Stimulated activated CD8-positive, alpha-beta memory T cell treated with anti-CD3 and anti-CD28 coated beads, Interleukin-7, amount 100 ng/mL, for 48 hours (primary cell): ENCODE measurements at regions not wholly inside any gene's neighbourhood (a gene's known extent, or its start where the extent isn't known, plus 50 kb on each side); places are given as distances from the start of the nearest gene placed in this dataset.
"Not testable (repeated sequence)": the region's sequence is repeated elsewhere in the genome, so short reads cannot be mapped to it uniquely, and the experiment has no call there.

Experiments used
- DNase-seq, 2 donors: peaks; one replicate each; pipeline ENCODE4 v3.0.0-alpha.2; 2020; ENCODE audit warnings: low read depth in 1 of 2; ENCODE audit errors: extremely low read depth in 1 of 2

DNA sequence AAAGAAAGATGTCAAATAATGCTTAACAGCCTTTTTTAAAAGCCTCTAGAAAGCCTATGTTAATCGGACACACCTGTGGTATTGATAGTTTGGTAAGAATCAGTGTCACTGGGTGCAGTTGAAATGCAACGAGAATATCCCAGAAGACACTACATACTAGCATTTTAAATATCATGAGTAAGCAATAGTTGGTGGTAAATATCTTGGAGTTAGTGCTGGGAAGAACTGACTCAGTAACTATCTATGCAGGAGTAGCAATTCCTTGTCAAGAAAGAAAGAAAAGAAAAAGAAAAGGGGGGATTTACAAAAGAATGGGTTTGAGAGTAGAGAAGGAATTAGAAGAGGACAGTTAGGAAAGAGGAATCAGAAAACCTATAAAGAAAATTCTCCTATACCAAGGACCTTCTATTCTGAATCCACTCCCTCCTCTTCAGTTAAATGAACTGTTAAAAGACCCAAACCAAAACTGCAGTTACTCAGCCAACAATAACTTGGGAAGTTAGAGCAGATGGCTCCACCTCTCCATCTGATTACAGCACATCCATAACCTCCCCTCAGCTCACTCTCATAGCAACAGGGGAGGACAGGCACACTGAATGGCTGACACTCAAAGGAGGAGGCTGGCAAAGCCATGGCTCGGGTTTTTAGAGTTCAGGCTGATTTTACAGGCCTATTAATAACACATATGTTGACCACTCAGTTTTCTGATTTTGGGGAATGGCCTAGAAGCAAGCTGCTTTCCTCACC is 207.6 kb upstream of the MDFIC2 start:
- DNase-seq: no peak

DNA sequence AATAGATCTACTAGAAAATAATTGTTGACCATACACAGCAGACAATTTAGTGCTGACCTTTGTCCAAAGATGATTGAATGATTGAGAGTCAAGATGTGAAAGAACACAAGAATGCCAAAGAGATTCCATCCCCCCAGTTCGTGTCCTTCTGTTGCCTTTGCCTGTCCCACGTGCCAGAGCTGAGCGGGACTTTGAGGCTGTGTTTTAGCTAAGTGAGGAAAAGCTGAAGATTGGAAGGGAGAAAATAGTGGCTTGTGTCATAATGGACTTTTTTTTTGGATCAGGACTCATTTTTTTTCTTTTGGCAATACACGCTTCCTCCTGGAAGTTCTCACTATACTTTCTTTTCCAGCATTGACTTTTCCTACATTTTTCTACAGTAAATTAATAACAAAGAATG is 206.6 kb upstream of the MDFIC2 start:
- DNase-seq: no peak

DNA sequence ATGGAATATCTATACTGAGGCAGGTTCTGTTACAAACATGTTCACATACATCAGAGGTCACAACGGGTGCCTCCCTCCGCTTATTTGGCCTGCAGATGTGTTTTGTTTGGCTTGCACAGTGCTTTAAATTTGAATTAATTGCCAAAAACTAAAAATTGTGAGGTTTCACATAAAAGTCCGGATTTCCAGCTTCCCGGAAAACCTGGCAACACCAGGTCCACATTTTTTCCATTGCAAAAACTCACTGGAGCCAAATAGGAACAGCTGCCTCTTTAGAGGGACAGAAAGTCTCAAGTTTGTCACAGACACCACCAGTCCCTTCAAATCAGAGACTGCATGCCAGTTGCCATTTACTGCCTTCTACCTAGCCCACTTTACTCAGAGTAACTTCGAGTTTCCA is 205.9 kb upstream of the MDFIC2 start:
- DNase-seq: no peak

DNA sequence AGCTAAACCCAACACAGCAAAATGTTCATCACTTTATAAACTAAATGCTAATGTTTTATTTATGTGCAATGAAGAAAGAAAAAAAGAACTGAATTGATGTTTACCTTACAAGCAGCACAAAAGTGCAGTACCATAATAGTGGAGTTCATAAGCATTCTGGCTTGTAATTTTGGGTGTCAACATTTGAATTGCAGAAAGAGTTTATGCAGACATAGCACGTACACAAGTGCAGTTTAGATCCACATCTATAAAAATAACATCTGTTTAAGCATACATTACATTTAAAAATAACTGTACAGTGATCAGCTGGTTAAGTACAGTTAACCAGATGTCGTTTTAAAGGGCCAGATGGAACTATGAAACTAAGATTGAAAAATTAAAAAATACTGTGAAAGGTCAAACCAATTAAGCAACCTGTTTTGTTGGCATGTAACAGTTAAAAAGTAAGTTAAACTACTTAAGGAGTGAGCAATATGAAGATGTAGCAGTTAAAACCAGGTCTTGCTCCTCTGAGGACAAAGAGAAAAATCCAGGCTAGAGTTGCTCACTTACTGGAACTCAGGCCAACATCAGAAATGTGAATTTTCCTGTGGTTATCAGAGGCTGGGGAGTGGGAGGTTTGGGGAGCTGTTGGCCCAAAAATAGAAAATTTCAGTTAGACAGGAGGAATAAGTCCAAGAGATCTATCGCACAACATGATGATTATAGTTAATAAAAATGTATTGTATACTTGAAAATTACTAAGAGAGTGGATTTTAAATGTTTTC is 204.9 kb upstream of the MDFIC2 start:
- no peak for DNase-seq

DNA sequence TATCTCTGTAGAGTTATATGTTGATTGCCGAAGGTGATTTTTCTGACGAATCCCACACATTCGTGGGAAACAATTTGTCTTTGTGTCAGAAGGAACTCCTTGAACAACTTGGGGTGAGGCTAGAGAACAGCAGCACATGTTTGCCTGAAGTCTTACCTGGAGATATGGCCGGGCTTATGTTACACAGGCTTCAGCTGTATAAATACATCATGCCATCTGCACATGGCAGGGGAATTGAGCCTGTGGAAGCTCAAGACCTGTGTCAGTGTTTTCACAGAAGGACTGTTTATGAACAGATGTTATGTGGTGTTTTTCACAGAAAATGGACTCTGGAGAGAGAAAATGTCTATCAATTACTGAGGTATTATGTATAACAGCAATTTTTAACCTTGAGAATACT is 203.6 kb upstream of the MDFIC2 start:
- DNase-seq: no peak

GRCh38 chr3:70507486-70507885 is 195.0 kb upstream of the MDFIC2 start:
- DNase-seq: no peak

DNA sequence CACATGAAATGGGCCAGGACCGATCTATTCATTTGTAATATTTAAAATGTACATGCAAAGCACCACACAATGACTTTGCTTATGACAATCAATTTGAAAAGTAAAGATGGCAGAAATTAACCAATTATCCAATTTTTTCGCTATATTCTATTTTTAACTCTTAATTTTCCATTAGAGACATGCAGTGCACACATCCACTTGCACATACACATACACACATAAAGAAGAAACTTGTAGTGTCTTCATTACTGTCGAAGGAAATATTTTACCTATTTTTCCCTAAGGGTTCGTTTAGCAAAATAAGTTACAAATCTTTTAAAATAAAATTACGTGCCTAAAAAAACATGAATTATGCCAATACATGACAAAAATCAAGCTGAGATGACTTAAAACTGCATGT is 194.3 kb upstream of the MDFIC2 start:
- DNase-seq: no peak

GRCh38 chr3:70501561-70501960 is 189.1 kb upstream of the MDFIC2 start:
- no peak for DNase-seq

DNA sequence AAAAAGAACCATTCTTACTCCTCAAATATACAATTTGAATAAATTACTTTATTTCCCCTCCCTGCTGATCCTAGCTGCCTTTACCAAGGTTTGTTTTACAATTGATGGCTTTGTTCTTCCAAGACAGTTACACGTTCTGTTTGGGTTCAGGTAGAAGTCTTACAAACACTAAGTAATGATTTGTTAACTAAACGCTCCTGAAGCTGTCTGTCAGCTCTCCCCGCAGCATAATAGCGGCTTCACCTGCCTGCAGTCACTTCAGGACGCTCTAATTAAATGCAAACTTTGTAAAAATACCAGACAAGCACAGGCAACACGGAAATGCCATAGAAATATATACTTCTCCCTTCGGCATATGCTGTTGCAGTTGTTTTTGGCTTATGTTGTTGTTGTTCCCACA is 176.4 kb upstream of the MDFIC2 start:
- DNase-seq: no peak

- no peak for DNase-seq
These were observed 175.7 kb upstream of the MDFIC2 start for GRCh38 chr3:70488131-70488530.

- DNase-seq: no peak
These were observed 174.1 kb upstream of the MDFIC2 start for GRCh38 chr3:70486414-70487017.

DNA sequence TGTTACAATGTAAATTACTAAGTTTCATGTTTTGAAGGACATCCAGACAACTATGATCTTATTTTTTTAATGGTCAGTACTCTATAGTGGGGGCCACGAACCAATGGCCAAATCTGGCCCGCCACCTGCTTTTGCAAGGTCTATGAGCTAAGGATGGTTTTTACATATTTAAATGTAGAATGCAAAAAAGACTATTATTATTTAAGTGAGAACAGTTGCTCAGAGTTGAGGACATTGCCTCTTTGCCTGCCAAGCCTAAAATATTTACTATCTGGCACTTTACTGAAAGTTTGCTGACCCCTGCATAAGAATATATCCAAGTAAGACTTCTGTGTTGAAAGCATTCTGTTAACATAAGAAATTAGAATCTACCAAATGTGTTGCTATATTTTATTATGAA is 163.7 kb upstream of the MDFIC2 start:
- no peak for DNase-seq

DNA sequence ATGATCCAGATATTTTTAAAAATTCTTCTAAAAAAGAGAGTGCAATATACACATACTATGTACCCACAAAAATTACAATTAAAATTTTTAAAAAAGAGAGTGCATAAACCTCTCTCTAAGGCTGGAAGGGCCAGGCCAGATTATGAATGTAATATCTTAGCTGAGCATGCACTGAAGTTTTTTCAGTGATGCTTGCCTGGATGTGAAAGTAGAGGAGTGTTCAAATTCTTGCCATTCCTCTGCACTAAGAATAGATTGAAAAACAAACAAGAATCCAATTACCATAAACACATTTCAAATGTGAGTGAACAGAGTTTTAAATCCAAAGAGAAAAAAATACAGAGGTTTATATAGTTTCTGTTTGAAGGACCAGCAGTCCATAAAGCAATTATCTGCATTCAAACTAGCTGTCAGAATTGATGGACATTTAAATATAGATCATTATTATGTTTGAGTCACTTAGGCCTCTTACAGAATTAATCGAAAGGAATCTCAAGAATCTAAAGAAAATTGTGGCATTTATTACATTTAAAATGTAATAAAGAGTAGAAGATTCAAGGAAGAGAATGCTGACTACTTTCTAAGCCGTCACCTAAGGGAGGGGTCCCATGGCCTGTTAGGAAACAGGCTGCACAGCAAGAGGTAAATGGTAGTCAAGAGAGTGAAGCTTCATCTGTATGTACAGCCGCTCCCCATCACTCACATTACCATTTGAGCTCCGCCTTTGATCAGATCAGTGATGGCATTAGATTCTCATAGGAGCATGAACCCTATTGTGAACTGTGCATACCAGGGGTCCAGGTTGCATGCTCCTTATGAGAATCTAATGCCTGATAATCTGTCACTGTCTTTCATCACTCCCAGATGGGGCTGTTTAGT is 159.3 kb upstream of the MDFIC2 start:
- DNase-seq: no peak

DNA sequence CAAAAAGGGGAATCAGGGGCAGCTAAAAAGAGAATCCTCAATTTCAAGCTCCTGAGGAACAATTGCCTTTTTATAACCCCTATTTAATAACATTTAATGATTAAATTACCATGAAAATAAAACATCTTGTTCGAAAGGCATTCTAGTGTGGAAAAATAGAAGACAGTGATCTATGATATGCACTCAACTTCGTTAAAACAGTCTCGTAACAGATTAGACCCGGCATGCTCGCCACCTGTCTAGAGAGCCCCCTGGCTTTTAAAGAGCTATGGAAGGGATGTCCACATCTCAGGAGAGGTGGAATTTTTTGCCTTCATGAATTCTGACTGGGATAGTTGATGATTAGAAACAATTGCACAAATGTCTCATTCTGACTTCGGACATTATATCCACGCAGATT is 153.7 kb upstream of the MDFIC2 start:
- DNase-seq: no peak

DNA sequence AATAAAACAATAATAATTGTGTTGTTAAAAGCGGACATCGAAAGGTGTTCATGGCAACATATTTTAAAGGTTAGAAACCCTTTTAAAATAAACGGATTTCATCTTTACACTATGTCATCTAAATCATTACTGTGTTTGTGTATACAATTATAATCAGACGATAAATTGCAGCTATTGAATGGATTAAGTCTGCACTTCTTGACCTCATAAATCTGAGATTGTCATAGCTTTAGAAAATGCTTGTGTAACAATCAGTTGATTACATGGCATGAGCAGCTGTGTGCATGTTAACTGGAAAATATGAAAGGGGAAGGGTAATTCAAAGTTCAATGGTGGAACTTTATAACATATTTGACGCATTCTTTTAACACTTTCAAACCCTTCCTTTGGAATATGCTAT is 152.4 kb upstream of the MDFIC2 start:
- no peak for DNase-seq

- DNase-seq: no peak
These were observed 152.0 kb upstream of the MDFIC2 start for GRCh38 chr3:70464465-70464864.

DNA sequence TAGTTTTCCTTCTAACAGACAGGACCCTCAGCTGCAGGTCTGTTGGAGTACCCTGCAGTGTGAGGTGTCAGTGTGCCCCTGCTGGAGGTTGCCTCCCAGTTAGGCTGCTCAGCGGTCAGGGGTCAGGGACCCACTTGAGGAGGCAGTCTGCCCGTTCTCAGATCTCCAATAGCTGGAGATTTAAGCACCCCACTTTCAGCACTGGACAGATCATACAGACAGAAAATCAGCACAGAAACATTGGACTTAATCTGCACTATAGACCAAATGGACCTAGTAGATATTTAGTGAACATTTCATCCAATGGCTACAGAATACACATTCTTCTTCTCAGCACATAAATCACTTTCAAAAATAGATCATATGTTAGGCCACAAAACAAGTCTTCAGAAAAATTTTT is 137.8 kb upstream of the MDFIC2 start:
- not testable (repeated sequence) for DNase-seq

- DNase-seq: not testable (repeated sequence)
These were observed 123.0 kb upstream of the MDFIC2 start for GRCh38 chr3:70435422-70435821.

- DNase-seq: no peak
These were observed 120.7 kb upstream of the MDFIC2 start for GRCh38 chr3:70433091-70433490.

GRCh38 chr3:70431911-70432310 is 119.5 kb upstream of the MDFIC2 start:
- DNase-seq: no peak

GRCh38 chr3:70426071-70426470 is 113.6 kb upstream of the MDFIC2 start:
- no peak for DNase-seq
